GM18858 (cell line): ENCODE measurements at regions not wholly inside any gene's neighbourhood (a gene's known extent, or its start where the extent isn't known, plus 50 kb on each side); places are given as distances from the start of the nearest gene placed in this dataset.

Source experiments
- ATAC-seq: cut with Tn5 transposase; IDR thresholded peaks from one replicate; pipeline ENCODE4 v1.9.1; 2021; ENCODE audit not compliant: unreplicated experiment

GRCh38 chr5:91433861-91434260 lies 50.7 kb upstream of the ARRDC3 start:
- no peak for ATAC-seq
